ENCODE measurements at regions not wholly inside any gene's neighbourhood (a gene's known extent, or its start where the extent isn't known, plus 50 kb on each side); places are given as distances from the start of the nearest gene placed in this dataset.

GRCh38 chr5:127228540-127229184, 61.9 kb upstream of the MEGF10 start:
- intact Hi-C loops (cut with micrococcal nuclease; ENCODE audit: unreplicated experiment): no loop called here
- no peak for DNase-seq (ENCODE audit: low read depth, low spot score)
- BruUV-seq (replicated peaks): no TSS peak

GRCh38 chr5:127229185-127229889, 61.3 kb upstream of the MEGF10 start:
- BruUV-seq (replicated peaks): no TSS peak
- ChIA-PET CTCF (no interaction called here), POLR2A (no interaction called here)
- Histone ChIP-seq H3K27ac (ENCODE audit: low read length) (no peak overlapping the region), H3K4me3 (ENCODE audit: low read depth in 2 of 2, low read length in 2 of 2) (peak overlapping the region; percentile 49 to 54), H3K36me3 (ENCODE audit: control insufficient read depth, insufficient read depth, low read length) (no peaks in the 10 kb centered on the region), H3K4me1 (ENCODE audit: control insufficient read depth, insufficient read depth, low read length) (no peaks in the 10 kb centered on the region), H3K27me3 (ENCODE audit: control insufficient read depth, insufficient read depth, low read length) (peaks cover 8% of the 10 kb centered on the region), H3K9me3 (ENCODE audit: control insufficient read depth, insufficient read depth, low read depth, low read length) (no peaks in the 10 kb centered on the region)
- intact Hi-C loops (cut with micrococcal nuclease; ENCODE audit: unreplicated experiment): no loop called here
- DNase-seq (ENCODE audit: low read depth, low spot score) (no peak), ATAC-seq (peak; percentile 86)
- TF ChIP-seq CTCF (IDR thresholded peaks at IDR 0.05) (no peak), SIN3A (IDR thresholded peaks at IDR 0.05; ENCODE audit: borderline replicate concordance, insufficient read depth, low read depth, low read length) (no peak), REST (IDR thresholded peaks at IDR 0.05; ENCODE audit: insufficient read depth in 1 of 2, low read depth in 2 of 2, low read length in 1 of 2) (no peak), TCF7L2 (IDR thresholded peaks at IDR 0.05; ENCODE audit: low read depth, low read length) (no peak), POLR2AphosphoS5 (IDR thresholded peaks at IDR 0.05; ENCODE audit: low read depth, low read length) (no peak)
- in situ Hi-C loops (cut with HindIII; ENCODE audit: low pct_unique_long_range_greater_than_20kb, low sequenced_read_pairs): no loop called here

More at GRCh38 chr5:127228540-127229184, 61.9 kb upstream of the MEGF10 start:
- peak; percentile 59 for ATAC-seq
- ChIA-PET POLR2A (no interaction called here), CTCF (no interaction called here)
- Histone ChIP-seq H3K36me3 (ENCODE audit: control insufficient read depth, insufficient read depth, low read length) (no peaks in the 10 kb centered on the region), H3K27me3 (ENCODE audit: control insufficient read depth, insufficient read depth, low read length) (peaks cover 8% of the 10 kb centered on the region), H3K27ac (ENCODE audit: low read length) (no peak overlapping the region), H3K9me3 (ENCODE audit: control insufficient read depth, insufficient read depth, low read depth, low read length) (no peaks in the 10 kb centered on the region), H3K4me1 (ENCODE audit: control insufficient read depth, insufficient read depth, low read length) (no peaks in the 10 kb centered on the region), H3K4me3 (ENCODE audit: low read depth in 2 of 2, low read length in 2 of 2) (peak overlapping the region; percentile 49 to 54; a peak in 3 of 4 replicates)
- TF ChIP-seq CTCF (IDR thresholded peaks at IDR 0.05): no peak
- in situ Hi-C loops (cut with HindIII; ENCODE audit: low pct_unique_long_range_greater_than_20kb, low sequenced_read_pairs): no loop called here
